CD1c-positive myeloid dendritic cell (primary cell): ENCODE measurements at regions not wholly inside any gene's neighbourhood (a gene's known extent, or its start where the extent isn't known, plus 50 kb on each side); places are given as distances from the start of the nearest gene placed in this dataset.
"Not testable (repeated sequence)": the region's sequence is repeated elsewhere in the genome, so short reads cannot be mapped to it uniquely, and the experiment has no call there.

Experiments used
- DNase-seq: peaks from one replicate; pipeline ENCODE4 v3.0.0-alpha.2; 2016; ENCODE audit errors: extremely low spot score

- DNase-seq: no peak
Observed at GRCh38 chr1:221573756-221574155, 168.1 kb downstream of the DUSP10 start.

DNA sequence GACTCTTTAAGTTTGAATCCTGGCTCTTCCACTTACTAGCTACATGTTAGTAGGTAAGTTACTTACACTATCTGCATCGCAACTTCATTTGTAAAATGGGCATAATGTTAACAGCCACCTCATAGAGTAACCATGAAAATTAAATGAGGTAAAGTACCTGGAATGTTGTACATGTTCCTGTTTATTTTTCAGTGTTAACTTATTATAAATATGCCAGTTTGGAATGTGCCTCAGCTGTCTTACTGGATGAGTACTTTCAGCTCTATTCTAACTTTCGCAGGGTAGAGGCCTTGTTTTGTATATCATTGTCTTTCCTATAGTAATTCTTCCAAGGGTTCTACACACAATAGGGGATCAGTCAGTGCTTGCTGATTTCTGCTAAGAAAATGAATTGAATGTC lies 167.4 kb downstream of the DUSP10 start:
- no peak for DNase-seq

GRCh38 chr1:221575605-221576004 lies 166.3 kb downstream of the DUSP10 start:
- DNase-seq: no peak

DNA sequence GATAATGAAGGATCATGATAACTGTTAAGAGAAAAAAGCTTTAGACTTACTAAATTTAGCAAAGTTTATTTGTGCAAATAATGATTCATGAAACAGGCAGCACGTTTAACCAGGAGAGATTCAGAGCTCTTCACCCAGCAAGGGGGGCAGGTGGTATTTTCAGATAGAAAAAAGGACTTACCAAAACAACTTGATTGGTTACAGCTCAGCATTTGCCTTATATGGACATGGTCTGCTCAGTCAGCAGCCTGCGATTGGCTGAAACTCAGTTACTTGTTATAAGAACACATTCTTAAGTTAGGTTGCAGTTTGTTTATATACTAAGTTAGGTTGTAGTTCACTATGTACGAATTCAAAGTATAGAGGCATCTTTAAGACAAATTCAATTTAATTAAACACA lies 165.6 kb downstream of the DUSP10 start:
- DNase-seq: no peak

DNA sequence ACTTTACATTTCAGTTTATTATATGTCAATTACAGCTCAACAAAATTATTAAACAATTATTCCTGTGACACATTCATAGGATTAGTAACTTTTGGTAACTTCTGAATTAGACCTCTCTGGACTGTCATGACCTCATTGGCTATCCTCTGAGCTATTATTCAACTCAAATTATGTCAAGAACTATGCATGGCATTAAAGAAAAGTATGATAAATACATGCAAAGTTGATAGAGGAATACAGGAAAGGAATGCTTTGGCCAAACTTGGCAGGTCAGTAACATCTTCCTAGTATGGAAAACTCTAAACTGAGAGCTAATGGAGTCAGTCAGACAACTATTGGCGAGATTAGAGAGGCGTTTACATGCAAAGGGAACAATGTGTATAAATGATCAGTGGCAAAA lies 158.4 kb downstream of the DUSP10 start:
- no peak for DNase-seq

GRCh38 chr1:221587013-221587412 lies 154.9 kb downstream of the DUSP10 start:
- not testable (repeated sequence) for DNase-seq

DNA sequence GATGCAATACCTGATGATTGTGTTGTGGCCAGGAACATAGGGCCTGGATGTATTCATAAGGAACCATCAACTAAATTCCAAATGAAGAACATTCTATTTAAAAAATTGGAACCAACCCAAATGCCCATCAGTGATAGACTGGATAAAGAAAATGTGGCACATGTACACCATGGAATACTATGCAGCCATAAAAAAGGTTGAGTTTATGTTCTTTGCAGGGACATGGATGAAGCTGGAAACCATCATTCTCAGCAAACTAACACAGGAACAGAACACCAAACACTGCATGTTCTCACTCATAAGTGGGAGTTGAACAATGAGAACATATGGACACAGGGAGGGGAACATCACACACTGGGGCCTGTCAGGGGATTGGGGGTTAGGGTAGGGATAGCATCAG lies 150.6 kb downstream of the DUSP10 start:
- not testable (repeated sequence) for DNase-seq

- no peak for DNase-seq
Observed at GRCh38 chr1:221594576-221594975, 147.3 kb downstream of the DUSP10 start.

- no peak for DNase-seq
Observed at GRCh38 chr1:221598122-221598521, 143.8 kb downstream of the DUSP10 start.

- no peak for DNase-seq
Observed at GRCh38 chr1:221601166-221601565, 140.7 kb downstream of the DUSP10 start.

DNA sequence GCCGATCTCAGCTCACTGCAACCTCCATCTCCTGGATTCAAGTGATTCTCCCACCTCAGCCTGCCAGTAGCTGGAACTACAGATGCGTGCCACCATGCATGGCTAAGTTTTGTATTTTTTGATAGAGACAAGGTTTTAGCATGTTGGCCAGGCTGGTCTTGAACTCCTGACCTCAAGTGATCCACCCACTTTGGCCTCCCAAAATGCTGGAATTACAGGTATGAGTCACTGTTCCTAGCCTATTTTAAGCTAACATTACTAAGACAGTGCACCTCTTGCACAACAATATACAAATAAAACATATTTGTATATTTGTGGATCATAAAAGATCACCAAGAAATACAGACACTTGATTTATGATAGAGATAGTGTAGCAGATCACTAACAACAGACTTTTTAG lies 139.1 kb downstream of the DUSP10 start:
- no peak for DNase-seq

- DNase-seq: peak; percentile 3
Observed at GRCh38 chr1:221604390-221604789, 137.5 kb downstream of the DUSP10 start.

DNA sequence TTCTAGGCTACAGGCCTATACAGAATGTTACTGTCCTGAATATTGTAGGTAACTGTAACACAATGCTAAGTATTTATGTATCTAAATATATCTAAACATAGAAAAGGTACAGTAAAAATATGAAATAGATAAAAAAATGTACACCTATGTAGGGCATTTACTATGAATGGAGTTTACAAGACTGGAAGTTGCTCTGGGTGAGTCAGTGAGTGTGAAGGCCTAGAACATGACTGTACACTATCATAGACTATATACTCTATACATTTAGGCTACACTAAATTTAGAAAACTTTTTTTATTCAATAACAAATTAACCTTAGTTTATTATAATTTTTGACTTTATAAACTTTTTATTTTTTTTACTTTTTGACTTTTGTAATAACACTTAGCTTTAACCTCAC lies 136.9 kb downstream of the DUSP10 start:
- no peak for DNase-seq

- no peak for DNase-seq
Observed at GRCh38 chr1:221605569-221605968, 136.3 kb downstream of the DUSP10 start.

GRCh38 chr1:221606256-221606655 lies 135.6 kb downstream of the DUSP10 start:
- DNase-seq: no peak

DNA sequence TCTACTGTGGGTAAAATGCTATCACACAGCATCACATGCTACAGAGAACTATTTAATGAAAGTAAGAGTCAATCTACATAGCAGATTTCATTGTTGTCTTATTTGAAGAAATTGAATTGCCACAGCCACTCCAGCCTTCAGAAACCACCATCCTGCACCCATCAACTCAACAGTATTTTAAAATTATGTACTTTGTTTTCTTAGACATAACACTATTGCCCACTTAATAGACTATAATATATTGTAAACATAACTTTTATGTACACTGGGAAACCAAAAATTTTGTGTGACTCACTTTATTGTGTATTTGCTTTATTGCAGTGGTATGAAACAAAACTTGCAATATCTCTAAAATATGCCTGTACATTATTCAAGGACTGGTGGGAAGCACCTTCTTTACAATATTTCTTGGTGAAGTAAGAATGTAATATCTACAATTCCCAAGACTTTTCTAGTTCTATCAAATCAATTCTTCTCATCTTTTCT lies 133.0 kb downstream of the DUSP10 start:
- DNase-seq: no peak

- no peak for DNase-seq
Observed at GRCh38 chr1:221611656-221612046, 130.2 kb downstream of the DUSP10 start.

DNA sequence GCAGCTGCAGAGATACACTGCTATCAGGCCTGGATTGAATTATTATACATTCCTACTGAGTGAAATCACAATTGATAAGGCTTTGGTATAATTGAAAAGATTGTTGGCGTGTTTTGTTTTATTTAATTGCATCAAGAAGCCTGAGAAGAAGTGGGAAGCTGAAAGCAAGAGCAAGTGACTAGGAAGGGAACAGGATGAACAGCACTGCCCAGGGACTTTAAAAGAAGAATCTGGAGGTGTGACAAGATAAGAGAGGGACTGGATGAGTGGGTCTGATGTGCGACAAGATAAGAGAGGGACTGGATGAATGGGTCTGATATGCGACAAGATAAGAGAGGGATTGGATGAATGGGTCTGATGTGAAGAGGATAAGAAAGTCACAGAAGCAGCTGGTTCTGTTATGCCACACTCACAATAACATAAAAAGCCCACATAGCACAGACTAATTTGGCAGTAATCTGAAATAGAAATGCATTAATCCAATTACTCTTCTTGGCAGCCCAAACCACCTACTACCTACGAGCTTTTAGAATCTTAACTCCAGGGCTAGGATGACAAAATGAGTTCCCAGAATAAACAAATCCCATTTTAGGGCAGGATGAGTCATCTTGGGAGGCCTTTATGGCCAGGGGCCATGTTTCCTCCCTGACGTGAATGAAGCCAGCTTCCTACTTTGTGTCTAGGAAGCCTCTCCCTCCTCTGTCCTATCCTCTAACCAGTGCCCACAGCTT lies 129.7 kb downstream of the DUSP10 start:
- DNase-seq: no peak

DNA sequence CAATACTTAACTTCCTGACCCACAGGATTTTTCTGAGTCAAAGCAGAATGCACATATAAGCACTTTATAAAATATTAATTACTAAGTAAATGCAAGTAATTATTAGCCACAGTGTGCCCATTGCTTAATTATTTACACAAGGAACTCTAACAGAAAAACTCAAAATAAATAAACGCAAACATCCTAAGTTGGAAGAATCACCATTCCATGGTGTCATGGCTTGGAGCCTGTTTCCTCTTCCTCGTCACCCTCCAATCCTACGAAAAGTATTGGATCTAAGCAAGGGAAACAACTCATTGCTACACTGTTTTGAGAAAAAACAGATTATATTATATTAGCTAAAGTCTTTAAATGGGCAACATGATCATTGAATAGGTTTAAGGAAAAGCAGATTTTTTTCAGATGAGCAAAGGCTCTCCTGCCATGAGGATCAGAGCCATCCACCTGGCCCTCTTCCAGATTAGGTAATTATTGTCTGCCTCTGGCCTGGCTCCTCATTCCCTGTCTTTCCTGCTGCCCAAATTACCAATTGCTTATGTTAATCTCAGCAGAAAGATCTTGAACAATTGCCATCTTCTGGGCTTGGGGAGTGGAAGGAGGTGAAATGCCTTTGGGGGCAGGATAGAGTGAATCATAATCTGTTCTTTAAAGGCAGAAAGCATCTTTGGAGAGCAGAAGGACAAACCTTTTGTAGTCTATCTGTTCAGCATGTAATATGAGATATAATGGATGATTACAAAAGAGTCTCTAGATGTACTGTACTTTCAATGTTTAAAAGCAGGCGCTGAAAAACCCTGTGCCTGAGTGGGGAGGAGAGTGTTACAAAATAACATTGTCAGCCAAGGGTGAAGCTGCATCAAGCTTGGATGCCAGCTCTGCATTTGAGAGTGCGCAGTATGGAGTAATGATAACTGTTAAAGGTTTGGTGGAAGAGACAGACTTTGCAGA lies 121.2 kb downstream of the DUSP10 start:
- DNase-seq: no peak

GRCh38 chr1:221621683-221622082 lies 120.2 kb downstream of the DUSP10 start:
- no peak for DNase-seq

GRCh38 chr1:221622389-221622788 lies 119.5 kb downstream of the DUSP10 start:
- DNase-seq: no peak

GRCh38 chr1:221625026-221625425 lies 116.9 kb downstream of the DUSP10 start:
- no peak for DNase-seq

- no peak for DNase-seq
Observed at GRCh38 chr1:221626041-221626440, 115.8 kb downstream of the DUSP10 start.
